Activated T-helper 1 cell treated with anti-CD3 and anti-CD28 coated beads, Interleukin-12 subunit alpha, Interleukin-12 subunit beta, Interleukin-2, Interleukin-4 antibody, amounts not matched to agents 30 ng/mL and 10 ng/mL and 1 ng/mL, durations not matched to agents 14 hours and 24 hours and 36 hours (primary cell): ENCODE measurements at regions not wholly inside any gene's neighbourhood (a gene's known extent, or its start where the extent isn't known, plus 50 kb on each side); places are given as distances from the start of the nearest gene placed in this dataset.
"Not testable (repeated sequence)": the region's sequence is repeated elsewhere in the genome, so short reads cannot be mapped to it uniquely, and the experiment has no call there.

Source experiments
- DNase-seq: peaks from one replicate; pipeline ENCODE4 v3.0.0; 2021; ENCODE audit warnings: low spot score
- H3K27ac Mint-ChIP-seq: one replicate; pipeline ENCODE4 v1.8.0; 2021; ENCODE audit warnings: mild to moderate bottlenecking, mixed read lengths
- H3K27me3 Mint-ChIP-seq: one replicate; pipeline ENCODE4 v1.8.0; 2022; ENCODE audit warnings: mild to moderate bottlenecking, moderate library complexity, mixed read lengths; ENCODE audit not compliant: insufficient read depth
- H3K36me3 Mint-ChIP-seq: one replicate; pipeline ENCODE4 v1.8.0; 2021; ENCODE audit warnings: low read depth, mixed read lengths
- H3K4me1 Mint-ChIP-seq: one replicate; pipeline ENCODE4 v1.8.0; 2021; ENCODE audit warnings: low read depth, mixed read lengths
- H3K4me3 Mint-ChIP-seq: one replicate; pipeline ENCODE4 v1.8.0; 2021; ENCODE audit warnings: mild to moderate bottlenecking, moderate library complexity, mixed read lengths
- H3K9me3 Mint-ChIP-seq: one replicate; pipeline ENCODE4 v1.8.0; 2021; ENCODE audit warnings: mixed read lengths
- intact Hi-C: fragments of 100-400 bp; cut with micrococcal nuclease; formaldehyde crosslinking; loops from one replicate; pipeline ENCODE4 v1.15.1; 2024

GRCh38 chr15:66962522-66962921, 102.9 kb upstream of the SMAD3 start:
- DNase-seq, result no peak
- Mint-ChIP-seq H3K27me3 (peaks cover 10% of the 10 kb centered on the region), H3K4me1 (peaks cover 11% of the 10 kb centered on the region), H3K9me3 (no peaks in the 10 kb centered on the region), H3K27ac (no peak overlapping the region), H3K4me3 (no peak overlapping the region), H3K36me3 (no peaks in the 10 kb centered on the region)
- intact Hi-C loops, result no loop called here

DNA sequence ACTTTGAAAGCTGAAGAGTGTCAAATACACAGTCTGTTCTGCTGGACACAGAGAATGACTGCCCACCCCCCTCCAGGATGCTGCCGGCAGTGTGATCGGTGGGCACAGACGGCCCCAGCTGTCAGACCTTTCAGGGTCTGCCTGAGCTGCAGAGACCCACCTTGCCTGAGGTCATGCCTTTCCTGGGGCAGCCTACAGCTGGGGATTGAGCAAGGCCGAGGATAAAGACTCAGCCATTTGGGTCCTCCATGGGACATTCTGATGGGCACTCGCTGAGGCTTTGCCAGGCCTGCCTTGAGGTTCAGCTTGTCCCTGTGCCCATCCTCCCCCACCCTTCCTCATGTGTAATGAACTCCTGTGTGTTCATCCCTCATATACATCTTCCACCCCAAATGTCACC, 102.3 kb upstream of the SMAD3 start:
- peaks cover 11% of the 10 kb centered on the region for H3K4me1 Mint-ChIP-seq
- no peak overlapping the region for H3K4me3 Mint-ChIP-seq
- H3K9me3 Mint-ChIP-seq, result no peaks in the 10 kb centered on the region
- no peaks in the 10 kb centered on the region for H3K36me3 Mint-ChIP-seq
- no peak for DNase-seq
- peaks cover 14% of the 10 kb centered on the region for H3K27me3 Mint-ChIP-seq
- H3K27ac Mint-ChIP-seq, result no peak overlapping the region
- intact Hi-C loops, result no loop called here

- Mint-ChIP-seq H3K9me3 (no peaks in the 10 kb centered on the region), H3K27me3 (peaks cover 14% of the 10 kb centered on the region), H3K4me1 (peaks cover 11% of the 10 kb centered on the region), H3K36me3 (no peaks in the 10 kb centered on the region), H3K27ac (no peak overlapping the region), H3K4me3 (no peak overlapping the region)
- intact Hi-C loops, result no loop called here
- no peak for DNase-seq
These were observed 101.7 kb upstream of the SMAD3 start for GRCh38 chr15:66963710-66964109.

DNA sequence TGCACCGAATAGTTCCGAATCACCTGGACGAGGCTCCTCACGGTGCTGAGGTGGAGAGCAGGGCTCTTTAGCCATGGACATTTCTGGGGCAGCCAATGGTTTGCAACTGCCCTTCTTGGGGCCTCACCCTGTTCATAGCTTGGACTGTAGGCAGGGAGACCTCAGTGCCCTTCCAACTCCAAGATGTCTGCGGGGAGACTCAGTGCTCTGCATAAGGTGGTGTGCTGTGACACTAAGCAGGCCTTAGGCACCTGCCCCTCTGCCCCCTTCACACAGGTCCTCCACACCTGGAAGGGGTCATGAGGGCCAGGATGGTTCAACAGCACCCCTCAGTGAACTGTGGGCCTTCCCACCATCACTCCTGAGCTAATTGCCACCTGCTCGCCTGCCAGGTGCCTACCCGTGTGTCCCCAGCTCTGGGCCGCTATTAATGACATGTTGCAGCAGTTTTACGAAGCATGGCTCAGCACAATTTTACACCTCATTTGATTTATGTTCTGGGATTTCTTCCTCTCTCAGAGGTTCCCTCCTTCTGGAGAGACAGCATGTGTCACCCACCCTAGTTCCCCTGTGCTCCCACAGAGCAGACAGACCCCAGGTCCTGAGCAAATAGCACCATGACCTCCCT, 101.2 kb upstream of the SMAD3 start:
- Mint-ChIP-seq H3K36me3 (no peaks in the 10 kb centered on the region), H3K27me3 (peaks cover 14% of the 10 kb centered on the region), H3K4me1 (peaks cover 11% of the 10 kb centered on the region), H3K9me3 (no peaks in the 10 kb centered on the region), H3K4me3 (no peak overlapping the region), H3K27ac (no peak overlapping the region)
- no peak for DNase-seq
- intact Hi-C loops, result no loop called here

GRCh38 chr15:66964791-66965190, 100.6 kb upstream of the SMAD3 start:
- Mint-ChIP-seq H3K4me3 (no peak overlapping the region), H3K9me3 (no peaks in the 10 kb centered on the region), H3K4me1 (peaks cover 5% of the 10 kb centered on the region), H3K27me3 (peaks cover 12% of the 10 kb centered on the region), H3K36me3 (no peaks in the 10 kb centered on the region), H3K27ac (no peak overlapping the region)
- DNase-seq, result no peak
- intact Hi-C loops, result no loop called here

DNA sequence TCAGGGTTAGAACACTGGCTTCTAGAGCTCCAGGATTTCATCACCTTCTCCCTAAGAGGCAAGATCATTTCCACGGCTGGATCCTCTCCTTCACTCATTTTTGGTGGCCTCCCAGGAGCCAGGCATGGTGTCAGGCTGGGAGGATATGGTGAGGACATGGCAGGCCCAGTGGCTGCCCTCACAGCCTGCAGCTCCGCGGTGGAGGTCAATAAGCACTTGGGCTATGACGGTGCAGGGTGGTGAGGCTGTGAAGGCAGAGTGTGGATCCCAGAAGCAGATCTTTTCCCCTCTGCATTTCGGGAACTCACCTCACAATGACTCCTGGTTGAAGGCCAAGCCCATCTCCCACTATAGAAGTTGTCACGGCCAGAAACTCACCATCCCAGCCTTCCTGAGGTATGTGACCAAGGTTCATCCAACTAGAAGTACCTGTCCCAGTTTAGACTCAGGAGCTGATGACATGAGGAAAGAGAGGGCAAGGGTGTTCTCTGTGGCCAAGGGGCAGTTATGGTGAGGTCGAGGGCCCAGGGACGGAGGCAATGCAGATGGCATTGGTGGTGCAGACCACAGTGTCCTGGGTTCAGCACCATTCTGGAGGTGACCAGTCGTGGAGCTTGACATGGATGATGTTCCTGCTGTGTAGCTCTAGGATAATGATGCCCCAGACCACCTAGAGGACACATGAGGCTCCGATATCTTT, 100.1 kb upstream of the SMAD3 start:
- Mint-ChIP-seq H3K27ac (no peak overlapping the region), H3K27me3 (peaks cover 12% of the 10 kb centered on the region), H3K4me1 (peaks cover 5% of the 10 kb centered on the region), H3K9me3 (no peaks in the 10 kb centered on the region), H3K4me3 (no peak overlapping the region), H3K36me3 (no peaks in the 10 kb centered on the region)
- DNase-seq, result no peak
- intact Hi-C loops, result no loop called here

- H3K36me3 Mint-ChIP-seq, result no peaks in the 10 kb centered on the region
- DNase-seq, result no peak
- peaks cover 15% of the 10 kb centered on the region for H3K27me3 Mint-ChIP-seq
- intact Hi-C loops, result no loop called here
- H3K9me3 Mint-ChIP-seq, result no peaks in the 10 kb centered on the region
- peaks cover 5% of the 10 kb centered on the region for H3K4me1 Mint-ChIP-seq
- H3K4me3 Mint-ChIP-seq, result no peak overlapping the region
- H3K27ac Mint-ChIP-seq, result no peak overlapping the region
These were observed 99.1 kb upstream of the SMAD3 start for GRCh38 chr15:66966256-66966655.

DNA sequence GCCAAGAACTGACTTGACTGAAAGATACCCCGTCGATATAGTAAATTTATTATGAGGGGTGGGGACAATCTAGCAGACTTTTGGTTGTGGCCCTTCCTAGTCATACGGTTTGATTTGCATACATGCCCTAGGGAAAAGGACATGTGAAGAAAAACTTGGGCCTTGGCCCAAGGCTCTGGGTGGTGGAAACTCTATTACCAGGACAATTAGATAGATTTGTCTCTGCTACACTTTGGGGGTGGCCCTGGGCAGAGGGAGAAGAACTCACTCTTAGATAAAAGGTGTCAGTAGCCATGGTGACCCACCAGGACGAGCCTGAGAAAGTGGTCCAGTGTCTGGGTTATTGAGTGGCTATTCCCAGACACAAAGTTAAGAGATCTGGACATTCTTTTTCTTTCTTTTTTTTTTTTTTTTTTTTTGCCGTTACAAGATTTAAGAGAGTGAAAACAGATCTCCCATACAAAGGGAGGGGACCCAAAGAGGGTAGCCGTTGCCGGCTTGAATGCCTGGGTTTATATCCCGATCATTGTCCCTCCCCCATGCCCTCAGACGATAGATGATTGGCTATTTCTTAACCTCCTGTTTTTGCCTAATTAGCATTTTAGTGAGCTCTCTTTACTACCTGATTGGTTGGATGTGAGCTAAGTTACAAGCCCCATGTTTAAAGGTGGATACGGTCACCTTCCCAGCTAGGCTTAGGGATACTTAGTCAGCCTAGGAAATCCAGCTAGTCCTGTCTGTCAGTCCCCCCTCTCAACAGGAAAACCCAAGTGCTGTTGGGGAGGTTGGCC, 96.4 kb upstream of the SMAD3 start:
- H3K4me3 Mint-ChIP-seq, result no peak overlapping the region
- intact Hi-C loops, result no loop called here

DNA sequence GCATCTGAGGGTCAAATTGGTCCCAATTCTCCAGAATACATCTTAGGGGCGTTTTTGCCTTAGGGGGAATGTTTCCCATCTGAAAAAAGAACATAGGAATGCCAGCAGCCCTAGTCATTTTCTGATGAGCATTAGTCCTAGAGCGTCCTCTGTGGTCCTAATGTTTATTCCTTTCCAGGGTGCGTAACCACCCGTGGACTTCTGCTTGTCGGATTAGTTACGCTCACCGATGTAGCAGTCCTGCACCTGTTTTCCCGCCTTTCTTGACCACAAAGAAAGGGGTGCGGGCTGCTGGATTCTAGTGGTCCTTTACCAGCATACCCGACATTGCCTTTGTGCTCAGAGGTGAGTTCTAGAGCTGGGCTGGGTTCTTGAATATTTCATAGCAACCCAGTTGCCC, 91.3 kb upstream of the SMAD3 start:
- DNase-seq, H3K9me3 Mint-ChIP-seq, intact Hi-C loops, H3K27ac Mint-ChIP-seq, H3K4me1 Mint-ChIP-seq, H3K4me3 Mint-ChIP-seq, H3K36me3 Mint-ChIP-seq: not testable (repeated sequence)
- H3K27me3 Mint-ChIP-seq, result peaks cover 14% of the 10 kb centered on the region

More for the DNA sequence above, 96.4 kb upstream of the SMAD3 start:
- no peak overlapping the region for H3K27ac Mint-ChIP-seq
- H3K4me1 Mint-ChIP-seq, result peaks cover 5% of the 10 kb centered on the region
- H3K36me3 Mint-ChIP-seq, result no peaks in the 10 kb centered on the region
- DNase-seq, result no peak
- peaks cover 13% of the 10 kb centered on the region for H3K27me3 Mint-ChIP-seq
- no peaks in the 10 kb centered on the region for H3K9me3 Mint-ChIP-seq

GRCh38 chr15:66976106-66976640, 89.2 kb upstream of the SMAD3 start:
- H3K9me3 Mint-ChIP-seq, H3K36me3 Mint-ChIP-seq, H3K27ac Mint-ChIP-seq, H3K4me3 Mint-ChIP-seq, DNase-seq, intact Hi-C loops, H3K4me1 Mint-ChIP-seq: not testable (repeated sequence)
- peaks cover 15% of the 10 kb centered on the region for H3K27me3 Mint-ChIP-seq

DNA sequence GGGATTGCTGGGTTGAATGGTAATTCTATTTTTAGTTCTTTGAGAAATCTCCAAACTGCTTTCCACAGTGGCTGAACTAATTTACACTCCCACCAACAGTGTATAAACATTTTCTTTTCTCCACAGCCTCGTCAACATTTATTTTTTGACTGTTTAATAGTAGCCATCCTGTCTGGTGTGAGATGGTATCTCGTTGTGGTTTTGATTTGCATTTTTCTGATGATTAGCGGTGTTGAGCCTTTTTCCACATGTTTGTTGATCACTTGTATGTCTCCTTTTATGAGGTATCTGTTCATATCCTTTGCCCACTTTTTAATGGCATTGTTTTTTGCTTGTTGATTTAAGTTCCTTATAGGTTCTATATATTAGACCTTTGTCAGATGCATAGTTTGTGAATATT, 85.1 kb upstream of the SMAD3 start:
- H3K4me3 Mint-ChIP-seq, H3K4me1 Mint-ChIP-seq, H3K27ac Mint-ChIP-seq, H3K9me3 Mint-ChIP-seq, H3K36me3 Mint-ChIP-seq, DNase-seq, intact Hi-C loops: not testable (repeated sequence)
- peaks cover 19% of the 10 kb centered on the region for H3K27me3 Mint-ChIP-seq

DNA sequence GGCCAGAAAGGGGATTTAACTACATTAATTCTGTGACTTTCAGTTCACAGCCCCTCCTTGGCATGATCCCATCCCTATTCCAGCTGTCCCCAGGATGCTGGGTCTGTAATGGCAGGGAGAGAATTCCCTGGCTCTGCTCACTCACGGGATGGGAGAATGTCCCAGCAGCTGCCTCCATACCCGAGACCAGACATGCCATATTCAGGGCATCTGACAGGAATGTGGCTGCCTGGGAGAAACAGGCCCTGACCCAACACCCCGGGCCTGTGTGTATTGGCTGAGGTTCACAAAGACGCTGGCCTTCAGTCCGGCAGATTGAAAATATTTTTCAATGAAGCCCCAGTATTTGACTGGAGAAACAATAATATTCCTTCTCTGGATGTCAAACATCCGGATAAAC, 83.6 kb upstream of the SMAD3 start:
- intact Hi-C loops, result no loop called here
- DNase-seq, result no peak
- no peak overlapping the region for H3K27ac Mint-ChIP-seq

DNA sequence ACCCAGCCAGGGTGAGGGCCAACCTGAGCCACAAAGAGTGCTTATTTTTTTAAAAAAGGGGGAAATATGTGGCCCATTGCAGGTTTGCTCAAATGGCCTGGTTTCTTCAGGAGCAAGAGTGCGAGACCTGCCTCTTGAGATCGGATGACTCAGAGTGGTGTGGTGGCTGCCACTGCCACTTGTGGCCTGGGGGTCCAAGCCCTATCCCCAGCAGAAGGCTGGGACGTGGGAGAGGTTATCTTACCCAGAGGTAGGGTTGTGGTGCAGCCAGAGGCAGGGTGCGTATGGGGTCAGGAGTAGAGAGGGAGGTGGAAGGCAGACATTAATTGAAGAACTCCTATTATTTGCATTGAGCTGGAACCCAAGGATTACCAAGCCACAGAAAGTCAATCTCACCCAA, 83.2 kb upstream of the SMAD3 start:
- Mint-ChIP-seq H3K4me1 (no peaks in the 10 kb centered on the region), H3K4me3 (no peak overlapping the region), H3K27ac (no peak overlapping the region), H3K36me3 (no peaks in the 10 kb centered on the region), H3K27me3 (peaks cover 20% of the 10 kb centered on the region), H3K9me3 (no peaks in the 10 kb centered on the region)
- DNase-seq, result no peak
- intact Hi-C loops, result no loop called here

More for the DNA sequence above, 83.6 kb upstream of the SMAD3 start:
- no peaks in the 10 kb centered on the region for H3K4me1 Mint-ChIP-seq
- no peak overlapping the region for H3K4me3 Mint-ChIP-seq
- H3K9me3 Mint-ChIP-seq, result no peaks in the 10 kb centered on the region
- H3K36me3 Mint-ChIP-seq, result no peaks in the 10 kb centered on the region
- H3K27me3 Mint-ChIP-seq, result peaks cover 20% of the 10 kb centered on the region
